ENCODE measurements at regions not wholly inside any gene's neighbourhood (a gene's known extent, or its start where the extent isn't known, plus 50 kb on each side); places are given as distances from the start of the nearest gene placed in this dataset.

GRCh38 chr6:181049-181654, 111.1 kb upstream of the DUSP22 start:
- DNase-seq = no peak

DNA sequence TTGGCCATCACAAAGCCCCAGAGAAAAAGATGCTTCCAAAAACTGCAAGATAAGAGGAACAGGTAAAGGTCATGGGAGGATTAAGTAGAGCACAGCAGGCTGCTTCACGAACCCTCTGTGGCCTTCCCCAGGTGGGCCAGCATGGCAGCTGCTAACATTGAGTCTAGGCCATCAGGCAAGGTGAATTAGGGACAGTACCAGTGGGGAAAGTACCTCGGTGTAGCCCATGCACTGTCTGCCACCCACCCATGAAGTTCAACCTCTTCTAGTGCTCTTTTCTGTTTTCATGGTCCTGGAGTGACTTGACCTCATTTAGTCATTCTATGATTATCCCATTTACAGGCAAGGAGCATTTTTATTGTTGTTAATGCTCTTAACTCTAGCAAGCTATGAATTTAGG, 108.6 kb upstream of the DUSP22 start:
- no peak for DNase-seq

DNA sequence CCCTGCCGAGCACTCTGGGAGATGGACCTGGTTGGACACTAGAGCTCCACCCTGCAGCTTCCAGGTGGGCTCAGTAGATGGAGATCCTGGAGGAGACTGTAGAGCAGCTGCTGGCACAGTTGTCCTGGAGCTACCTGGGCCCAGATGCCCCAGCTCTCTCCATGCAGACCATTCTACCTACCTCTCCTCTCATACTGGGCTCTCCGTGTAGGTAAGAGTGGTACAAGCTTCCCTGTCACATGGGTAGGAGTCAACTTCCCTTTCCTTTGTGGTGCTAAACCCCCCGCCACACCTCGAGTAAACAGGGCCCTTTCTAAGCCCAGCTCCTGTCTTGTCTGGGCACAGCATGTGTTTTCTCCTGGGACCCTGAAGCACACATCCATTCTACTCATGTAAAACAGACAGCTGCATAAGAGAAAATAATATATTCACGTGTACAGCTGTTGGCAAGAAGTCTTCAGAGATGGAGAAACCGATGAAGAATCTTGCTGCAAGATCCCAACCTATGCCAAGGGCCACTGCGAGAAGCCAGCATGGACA, 108.1 kb upstream of the DUSP22 start:
- no peak for DNase-seq

DNA sequence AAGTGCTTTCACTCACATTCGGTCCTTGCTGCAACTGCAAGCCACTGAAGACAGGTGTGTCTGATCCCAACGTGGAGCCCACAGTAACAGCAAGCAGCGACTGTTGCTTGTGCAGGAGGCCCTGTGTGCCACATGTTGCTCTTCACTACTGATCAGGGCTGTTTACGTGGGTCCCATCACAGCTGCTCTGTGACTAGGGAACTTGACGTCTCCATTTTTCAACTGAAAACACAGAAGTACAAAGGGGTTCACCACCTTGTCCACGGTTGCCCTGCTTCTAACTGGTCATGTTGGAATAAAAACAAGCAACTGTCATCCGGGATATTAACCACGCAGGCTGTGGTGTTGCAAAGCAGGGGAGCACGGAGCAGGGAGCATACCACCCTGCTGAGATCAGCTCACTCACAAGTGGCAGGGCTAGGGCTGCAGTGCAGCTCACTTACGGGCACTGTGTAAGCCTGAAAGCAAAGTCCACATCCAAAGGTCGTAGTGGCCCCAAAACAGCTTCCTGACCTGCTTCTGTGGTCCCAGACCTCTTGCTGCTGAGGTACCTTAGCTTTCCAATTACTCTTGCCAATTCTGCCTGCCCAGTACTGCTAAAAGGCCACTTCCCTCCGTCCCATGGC, 105.8 kb upstream of the DUSP22 start:
- no peak for DNase-seq

GRCh38 chr6:187210-187861, 105.0 kb upstream of the DUSP22 start:
- DNase-seq = no peak

GRCh38 chr6:188821-189655, 103.2 kb upstream of the DUSP22 start:
- peak; percentile 88 for DNase-seq

GRCh38 chr6:189676-190075, 102.6 kb upstream of the DUSP22 start:
- no peak for DNase-seq

- no peak for DNase-seq
Measured at GRCh38 chr6:190596-191395, 101.5 kb upstream of the DUSP22 start.

DNA sequence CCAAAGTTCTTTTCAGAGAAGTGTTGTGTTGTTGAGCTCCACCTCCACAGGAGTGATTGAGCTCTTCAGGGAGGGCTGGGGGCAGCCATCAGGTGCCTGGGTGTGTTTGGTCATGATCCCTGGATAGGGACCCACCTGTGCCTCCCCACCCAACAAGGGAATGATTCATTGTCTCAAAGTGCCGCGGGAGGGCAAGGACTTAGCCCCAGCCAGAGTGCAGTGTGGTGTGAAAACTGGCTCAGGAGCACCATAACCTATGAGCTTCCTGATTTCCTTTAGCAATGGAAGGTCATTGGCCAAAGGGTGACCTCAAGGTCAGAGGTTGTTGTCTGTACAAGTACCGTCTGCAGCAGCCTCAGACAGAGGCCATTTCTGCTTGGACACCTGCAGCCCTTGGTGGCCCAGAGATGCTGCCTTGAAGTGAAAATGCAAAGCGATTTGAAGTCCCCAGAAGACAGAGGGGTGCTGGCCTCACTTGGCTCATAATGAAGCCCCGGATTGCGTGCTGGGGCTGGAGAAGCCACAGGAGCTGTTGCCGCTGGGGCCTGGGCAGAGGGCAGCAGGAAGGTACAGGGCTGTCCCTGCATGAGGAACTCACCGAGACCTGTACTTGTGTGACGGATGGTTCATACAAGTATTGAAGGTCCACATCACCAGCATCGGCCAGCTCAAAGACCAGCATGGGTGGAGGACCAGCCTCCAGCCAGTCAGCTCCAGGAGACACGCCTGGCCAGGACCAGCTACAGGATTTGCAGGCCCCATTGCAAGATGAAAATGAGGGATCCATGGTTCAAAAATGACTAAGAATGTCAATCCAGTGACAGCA, 100.6 kb upstream of the DUSP22 start:
- no peak for DNase-seq

GRCh38 chr6:192313-192664, 100.0 kb upstream of the DUSP22 start:
- DNase-seq = no peak

- DNase-seq = no peak
Measured at GRCh38 chr6:193180-193579, 99.1 kb upstream of the DUSP22 start.

GRCh38 chr6:193773-194310, 98.4 kb upstream of the DUSP22 start:
- no peak for DNase-seq

DNA sequence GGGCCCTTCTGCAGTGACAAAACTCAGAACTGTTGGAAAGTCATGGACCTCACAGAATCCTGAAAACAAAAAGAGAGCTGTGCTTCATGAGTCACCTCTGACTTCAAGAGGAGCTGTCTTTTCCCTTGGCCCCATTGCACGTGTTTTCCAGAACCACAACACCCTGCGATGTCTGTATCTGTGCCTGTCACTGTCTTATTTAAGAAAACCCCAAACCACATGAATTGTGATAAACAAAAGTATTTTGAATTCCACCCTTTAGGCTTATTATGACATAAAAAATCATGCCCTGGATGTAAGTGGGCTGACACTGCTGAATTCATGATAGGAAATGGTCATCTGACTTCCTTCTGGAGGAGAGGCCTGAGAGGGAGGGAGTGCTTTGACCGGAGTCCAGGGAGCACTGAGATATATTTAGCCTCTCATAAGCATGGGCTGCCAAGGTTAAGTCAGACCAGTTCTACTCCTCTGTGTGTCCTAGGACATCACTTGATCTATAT, 96.4 kb upstream of the DUSP22 start:
- DNase-seq = no peak

DNA sequence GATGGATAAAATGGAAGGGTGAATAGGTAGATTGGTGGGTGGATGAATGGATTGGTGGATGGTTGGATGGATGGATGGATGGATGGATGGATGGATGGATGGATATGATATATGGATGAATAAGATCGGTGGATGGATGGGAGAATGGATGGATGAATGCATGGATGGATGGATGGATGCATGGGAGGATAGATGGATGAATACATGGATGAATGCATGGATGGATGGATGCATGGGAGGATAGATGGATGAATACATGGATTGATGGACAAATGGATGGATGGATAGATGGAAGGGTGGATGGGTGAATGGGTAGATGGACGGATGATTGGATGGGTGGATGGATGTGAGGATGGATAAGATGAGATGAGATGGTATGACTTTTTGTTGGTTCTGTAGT, 95.7 kb upstream of the DUSP22 start:
- no peak for DNase-seq

DNA sequence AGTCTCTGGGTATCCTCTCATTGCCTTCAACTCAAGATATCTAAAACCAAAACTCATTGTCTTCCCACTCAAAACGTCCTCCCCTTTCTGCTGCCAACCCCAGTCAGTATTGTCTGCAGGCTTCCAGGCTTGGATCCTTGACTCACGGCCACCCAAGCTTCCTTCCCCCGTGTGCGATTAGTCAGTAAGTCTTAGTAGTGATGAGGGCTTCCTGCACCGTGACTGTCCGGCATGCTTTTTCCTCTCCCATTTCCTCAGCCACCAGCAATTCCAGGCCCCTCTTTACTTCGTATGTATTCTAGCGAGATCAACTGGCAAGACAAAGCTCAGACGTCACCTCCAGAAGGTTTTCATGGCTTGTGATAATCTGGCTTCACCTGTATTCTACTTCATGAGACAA, 88.6 kb upstream of the DUSP22 start:
- DNase-seq = no peak

DNA sequence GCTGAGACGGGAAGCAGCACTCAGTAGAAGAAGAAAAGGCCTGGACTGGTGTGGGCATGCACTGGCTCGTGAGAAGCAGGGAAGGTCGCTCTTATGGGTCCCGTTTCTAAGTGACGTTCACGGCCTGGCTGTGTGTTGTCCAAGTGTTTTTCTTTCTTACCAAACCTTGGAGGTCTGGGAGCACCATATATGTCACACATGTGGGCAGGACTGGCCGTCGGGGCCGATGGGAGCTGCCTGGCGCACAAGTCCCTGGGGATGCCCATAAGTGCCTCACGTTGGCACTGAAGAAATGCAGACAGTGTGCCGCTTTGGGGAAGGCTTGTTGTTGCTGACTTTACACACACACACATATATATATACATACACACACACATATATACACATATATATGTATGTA, 86.0 kb upstream of the DUSP22 start:
- no peak for DNase-seq

- DNase-seq = no peak
Measured at GRCh38 chr6:208364-208763, 83.9 kb upstream of the DUSP22 start.

DNA sequence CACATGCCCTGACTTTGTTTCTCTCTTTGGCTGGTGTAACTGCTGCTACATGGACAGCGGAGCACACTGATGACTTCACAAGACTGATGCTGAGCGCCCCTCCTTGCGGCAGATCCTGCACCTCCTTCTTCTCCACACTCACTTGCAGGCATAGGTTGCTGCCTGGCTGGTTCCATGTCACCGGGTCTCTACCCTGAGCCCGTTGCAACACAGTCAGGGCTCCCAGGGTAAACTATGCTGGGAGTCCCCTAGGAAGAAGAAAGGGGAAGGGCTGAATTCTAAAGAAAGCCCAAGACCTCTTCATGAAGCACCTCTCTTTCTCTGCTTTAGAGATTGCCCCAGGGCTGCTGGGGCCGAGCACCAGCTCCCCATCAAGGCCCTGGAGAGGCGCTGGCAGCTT, 83.3 kb upstream of the DUSP22 start:
- DNase-seq = no peak

DNA sequence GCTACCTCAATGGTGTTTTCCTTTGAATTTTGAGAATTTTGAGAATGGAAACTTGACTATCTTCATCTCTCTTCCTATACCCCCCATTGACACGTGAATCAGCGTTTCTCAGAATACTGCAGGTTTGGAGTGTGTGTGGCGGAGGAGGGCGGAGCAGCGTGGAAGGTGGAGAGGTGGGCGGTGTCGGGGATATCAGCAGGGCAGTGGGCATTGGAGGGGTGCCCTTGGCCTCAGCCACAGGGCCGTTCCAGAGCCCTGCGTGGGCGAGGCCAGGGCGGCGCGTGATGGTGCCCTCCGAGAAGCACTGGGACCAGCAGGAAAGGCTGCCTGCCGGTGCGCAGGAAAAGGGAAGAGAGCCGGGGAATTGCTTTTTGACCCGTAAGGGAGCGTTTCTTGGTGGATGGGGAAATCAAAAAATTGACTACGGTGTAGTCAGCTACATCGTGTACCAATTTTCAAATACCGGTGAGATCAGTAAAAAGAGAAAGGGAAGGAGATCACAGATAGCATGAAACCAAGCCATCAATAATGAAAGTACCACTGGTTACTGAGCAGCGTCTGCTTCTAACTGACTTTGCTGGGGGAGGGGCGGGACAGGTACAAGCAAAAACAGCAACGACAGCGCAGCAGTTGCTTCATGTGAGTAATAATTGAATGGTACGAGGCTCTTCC, 82.7 kb upstream of the DUSP22 start:
- DNase-seq = no peak

GRCh38 chr6:210104-210456, 82.2 kb upstream of the DUSP22 start:
- DNase-seq = no peak

Data from eye (tissue), 1 donor.